ENCODE measurements at regions not wholly inside any gene's neighbourhood (a gene's known extent, or its start where the extent isn't known, plus 50 kb on each side); places are given as distances from the start of the nearest gene placed in this dataset.
"Not testable (repeated sequence)": the region's sequence is repeated elsewhere in the genome, so short reads cannot be mapped to it uniquely, and the experiment has no call there.

DNA sequence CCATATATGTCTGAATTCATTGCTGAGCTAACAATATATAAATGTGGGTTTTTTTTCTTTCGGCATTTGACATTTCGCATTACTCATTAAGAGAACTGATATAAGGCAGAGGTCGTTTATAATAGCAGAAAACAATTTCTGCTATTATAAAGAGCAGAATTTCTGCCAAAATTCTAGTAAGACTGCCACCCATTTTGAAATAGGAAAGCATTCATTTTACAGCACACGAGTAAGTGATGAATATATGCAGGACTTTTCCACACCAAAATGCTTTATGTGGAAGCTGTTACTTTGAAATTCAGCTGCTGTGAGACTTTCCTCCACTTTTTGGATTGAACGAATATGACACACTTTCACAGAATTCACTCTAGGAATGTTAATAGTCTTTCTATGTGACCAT is 610.9 kb upstream of the MAN1A1 start:
- no peak for ATAC-seq
- DNase-seq: no peak
- intact Hi-C loops (cut with micrococcal nuclease): no loop called here

DNA sequence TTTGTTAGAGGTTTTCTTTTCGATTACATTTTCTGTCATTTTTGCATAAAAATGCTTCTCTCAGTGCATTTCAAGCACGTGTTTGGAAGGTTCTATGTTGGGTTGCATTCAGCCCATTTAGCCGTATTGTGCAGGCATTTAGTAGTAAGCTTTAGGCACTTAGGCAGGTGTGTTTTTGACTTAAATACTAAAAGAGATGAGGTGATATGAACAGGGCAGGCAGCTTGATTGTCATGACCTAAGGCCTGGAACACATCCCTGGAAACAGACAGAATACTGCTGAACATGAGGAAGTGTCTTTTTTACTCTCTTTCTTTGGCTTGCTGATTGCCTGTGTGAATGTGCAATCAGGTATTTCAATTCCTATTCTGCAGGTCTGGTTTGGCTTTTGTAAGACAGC is 610.5 kb upstream of the MAN1A1 start:
- ATAC-seq: no peak
- intact Hi-C loops (cut with micrococcal nuclease): no loop called here
- no peak for DNase-seq

DNA sequence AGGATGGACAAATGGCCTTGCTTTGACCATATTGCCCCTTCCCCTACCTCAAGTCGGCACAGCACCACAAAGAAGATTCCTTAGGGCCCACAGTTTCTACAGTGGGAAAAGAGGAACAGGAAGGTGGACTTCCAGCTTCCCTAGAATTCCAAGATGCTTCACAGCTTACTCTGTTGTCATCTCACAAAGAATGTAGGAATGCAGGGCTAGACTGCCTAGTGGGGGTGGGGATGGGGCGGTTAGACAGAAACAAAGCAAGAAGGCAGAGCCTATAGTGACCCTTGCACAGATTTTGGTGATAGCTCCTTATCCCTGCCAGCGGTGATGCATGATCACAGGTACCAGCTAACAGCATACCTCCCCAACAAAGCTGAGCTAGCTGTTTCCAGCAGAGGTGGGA is 607.6 kb upstream of the MAN1A1 start:
- ATAC-seq: no peak
- intact Hi-C loops (cut with micrococcal nuclease): no loop called here
- DNase-seq: no peak

DNA sequence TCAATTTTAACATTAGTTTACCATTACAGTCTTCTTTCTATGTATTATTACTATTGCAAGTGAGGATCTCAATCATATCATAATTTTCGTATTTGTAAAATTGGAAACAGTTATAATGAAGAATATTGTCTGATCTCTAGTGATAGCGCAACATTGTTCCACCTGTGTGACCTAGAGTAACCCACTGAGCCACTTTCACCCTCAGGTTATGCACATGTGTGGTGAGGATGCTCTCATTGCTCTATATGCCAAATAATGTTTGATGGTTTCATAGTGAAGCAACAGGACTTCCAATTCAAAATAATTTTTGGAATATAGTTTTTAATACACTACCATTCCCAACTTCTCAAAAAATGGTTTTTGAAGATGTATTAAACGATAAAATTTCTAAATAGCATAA is 603.1 kb upstream of the MAN1A1 start:
- intact Hi-C loops (cut with micrococcal nuclease): no loop called here
- no peak for ATAC-seq
- DNase-seq: no peak

DNA sequence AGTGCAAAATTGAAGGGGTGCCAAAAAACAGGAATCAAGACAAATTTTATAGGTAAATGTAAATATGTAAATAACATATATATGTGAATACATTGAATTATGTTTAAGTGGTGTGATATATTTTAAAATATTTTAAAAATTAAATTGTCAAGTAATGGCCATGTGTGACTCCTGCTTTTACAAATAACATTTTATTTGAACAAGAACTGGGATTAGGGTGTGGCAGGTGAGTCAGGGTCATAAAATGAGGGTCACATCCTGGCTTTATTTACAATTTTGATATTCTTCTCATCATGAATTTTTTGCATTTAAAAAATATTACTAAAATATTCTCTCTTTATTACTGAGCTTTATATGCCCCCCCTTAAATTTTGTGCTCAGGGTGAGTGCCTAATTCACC is 601.1 kb upstream of the MAN1A1 start:
- intact Hi-C loops (cut with micrococcal nuclease): no loop called here
- no peak for DNase-seq
- no peak for ATAC-seq

DNA sequence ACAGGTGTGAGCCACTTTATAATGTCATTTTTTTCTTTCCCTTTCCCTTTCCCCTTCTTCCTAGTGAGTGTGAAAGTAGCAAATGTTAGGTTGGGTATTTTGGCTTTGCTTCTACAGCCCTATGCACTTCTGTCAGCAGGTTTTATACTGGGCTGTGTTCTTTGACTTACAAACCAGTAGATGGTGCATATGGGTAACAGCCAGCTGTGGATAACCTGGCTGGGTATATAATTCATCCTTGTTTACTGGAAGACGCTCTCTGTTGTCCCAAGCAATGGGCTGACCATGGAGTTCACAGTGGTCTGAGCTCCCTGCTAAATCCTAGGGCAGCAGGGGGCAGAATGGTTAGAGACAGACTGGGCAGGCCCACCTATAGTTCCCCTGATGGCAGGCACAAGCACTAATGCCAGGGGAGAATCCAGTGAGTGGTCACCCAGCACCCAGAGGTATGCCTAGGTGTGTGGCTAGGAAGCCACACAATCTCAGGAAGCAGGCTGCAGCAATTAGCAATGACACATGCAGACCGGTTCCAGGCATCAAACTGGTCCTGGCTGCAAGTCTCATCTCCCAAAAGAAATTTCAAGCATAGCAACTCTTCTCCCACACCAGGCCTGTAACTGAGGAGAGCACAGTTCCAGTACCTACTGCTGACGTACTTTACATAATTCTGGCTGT is 592.7 kb upstream of the MAN1A1 start:
- intact Hi-C loops (cut with micrococcal nuclease): no loop called here
- DNase-seq (no peak), ATAC-seq (no peak)

DNA sequence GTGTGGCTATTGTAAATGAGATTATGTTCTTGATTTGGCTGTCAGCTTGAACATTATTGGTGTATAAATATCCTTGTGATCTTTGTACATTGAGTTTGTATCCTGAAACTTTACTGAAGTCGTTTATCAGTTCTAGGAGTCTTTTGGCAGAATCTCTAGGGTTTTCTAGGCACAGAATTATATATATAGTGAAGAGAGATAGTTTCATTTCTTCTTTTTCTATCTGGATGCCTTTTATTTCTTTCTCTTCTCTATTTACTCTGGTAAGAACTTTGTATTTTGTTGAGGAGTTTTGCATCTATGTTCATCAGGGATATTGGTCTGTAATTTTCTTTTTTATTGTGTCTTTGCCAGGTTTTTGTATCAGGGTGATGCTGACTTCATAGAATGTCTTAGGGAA is 589.2 kb upstream of the MAN1A1 start:
- DNase-seq (no peak), ATAC-seq (no peak)
- intact Hi-C loops (cut with micrococcal nuclease): no loop called here

DNA sequence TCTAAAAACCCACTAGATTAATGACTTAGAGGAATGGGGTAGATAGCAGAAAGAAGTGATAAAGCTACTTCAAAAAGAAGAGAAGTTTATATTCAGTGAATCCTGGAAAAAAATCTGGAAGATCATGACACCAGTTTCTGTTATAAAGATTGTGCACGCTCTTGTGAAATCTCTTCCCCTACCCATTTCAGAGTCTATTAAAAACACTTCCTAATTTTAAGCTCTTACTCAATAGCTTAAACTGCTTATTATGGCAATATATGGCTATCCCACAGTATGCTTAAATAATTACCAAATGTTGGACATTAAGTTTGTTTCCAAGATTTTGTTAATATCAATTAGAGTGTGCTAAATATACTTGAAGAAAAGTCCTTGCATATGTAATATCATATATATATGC is 585.3 kb upstream of the MAN1A1 start:
- DNase-seq (no peak), ATAC-seq (no peak)
- intact Hi-C loops (cut with micrococcal nuclease): no loop called here

DNA sequence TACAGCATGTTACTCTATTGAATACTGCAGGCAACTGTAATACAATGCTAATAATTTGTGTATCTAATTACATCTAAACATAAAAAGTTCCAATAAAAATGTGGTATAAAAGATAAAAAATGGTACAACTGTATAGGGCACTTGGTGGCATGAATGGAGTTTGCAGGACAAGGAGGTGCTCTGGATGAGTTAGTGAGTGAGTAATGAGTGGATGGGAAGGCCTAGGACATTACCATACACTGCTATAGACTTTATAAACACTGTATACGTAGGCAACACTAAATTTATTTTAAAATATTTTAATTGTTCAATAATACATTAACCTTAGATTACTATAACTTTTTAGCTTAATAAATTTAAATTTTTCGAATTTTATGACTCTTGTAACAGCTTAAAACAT is 579.6 kb upstream of the MAN1A1 start:
- ATAC-seq: no peak
- DNase-seq: no peak
- intact Hi-C loops (cut with micrococcal nuclease): no loop called here

DNA sequence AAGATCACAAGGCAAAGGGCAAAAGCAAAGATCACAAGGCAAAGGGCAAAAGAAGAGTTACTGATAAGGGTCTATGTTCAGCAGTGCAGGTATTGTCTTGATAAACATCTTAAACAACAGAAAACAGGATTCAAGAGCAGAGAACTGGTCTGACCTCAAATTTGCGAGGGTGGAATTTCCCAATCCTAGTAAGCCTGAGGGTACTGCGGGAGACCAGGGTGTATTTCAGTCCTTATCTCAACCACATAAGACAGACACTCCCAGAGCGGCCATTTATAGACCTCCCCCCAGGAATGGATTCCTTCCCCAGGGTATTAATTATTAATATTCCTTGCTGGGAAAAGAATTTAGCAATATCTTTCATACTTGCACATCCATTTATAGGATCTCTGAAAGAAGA is 575.3 kb upstream of the MAN1A1 start:
- ATAC-seq; DNase-seq; intact Hi-C loops (cut with micrococcal nuclease): not testable (repeated sequence)

DNA sequence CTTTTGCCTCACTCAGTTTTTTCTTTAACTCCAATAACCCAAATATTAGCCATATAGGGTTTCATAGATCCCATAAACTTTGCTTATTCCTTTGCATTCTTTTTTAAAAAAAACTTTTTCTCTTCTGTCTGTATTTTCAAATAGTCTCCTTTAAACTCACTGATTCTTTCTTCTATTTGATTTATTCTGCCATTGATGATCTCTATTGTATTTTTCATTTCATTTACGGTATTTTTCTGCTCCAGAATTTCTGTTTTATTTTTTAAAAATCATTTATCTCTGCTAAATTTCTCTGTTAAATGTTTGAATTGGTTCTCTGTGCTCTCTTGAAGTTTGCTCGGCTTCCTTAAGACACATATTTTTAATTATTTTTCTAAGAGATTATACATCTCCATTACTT is 573.3 kb upstream of the MAN1A1 start:
- no peak for ATAC-seq
- DNase-seq: no peak
- intact Hi-C loops (cut with micrococcal nuclease): no loop called here

DNA sequence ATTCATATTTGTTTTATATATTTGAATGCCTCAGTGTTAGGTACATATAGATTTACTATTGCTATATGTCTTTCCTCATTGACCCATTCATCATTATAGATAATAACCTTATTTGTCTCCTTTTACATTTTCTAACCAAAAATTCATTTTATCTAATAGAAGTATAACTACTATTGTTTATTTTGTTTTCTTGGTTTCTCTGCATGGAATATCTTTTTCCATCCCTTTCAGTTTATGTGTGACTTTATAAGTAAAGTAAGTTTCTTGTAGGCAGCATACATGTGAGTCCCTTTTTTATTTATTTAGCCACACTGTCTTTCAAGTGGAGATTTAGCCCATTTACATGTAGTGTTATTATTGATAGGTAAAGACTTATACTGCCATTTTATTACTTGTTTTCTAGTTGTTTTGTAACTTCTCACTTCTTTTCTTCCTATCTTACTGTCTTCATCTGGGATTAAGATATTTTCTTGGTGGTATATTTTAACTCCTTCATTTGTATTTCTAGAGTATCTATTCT is 572.0 kb upstream of the MAN1A1 start:
- intact Hi-C loops (cut with micrococcal nuclease): no loop called here
- ATAC-seq (no peak), DNase-seq (no peak)

DNA sequence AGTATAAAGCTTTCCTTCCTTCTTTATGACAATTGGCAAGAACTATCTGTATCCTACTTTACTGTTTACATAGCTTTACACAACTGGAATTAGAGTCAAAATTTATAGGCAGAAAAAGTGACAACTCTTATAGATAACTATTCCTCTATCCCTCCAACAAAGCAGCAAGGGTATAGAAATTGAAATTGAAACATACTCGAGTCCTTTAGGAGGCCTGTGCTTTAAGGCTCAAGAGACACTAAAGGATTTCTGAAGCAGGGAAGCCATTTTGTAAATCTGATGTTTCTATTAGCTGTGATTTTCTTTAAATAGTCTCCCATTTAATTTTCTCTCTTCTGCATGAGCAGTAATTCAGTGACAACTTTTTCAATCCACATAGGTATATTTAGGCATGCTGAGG is 567.6 kb upstream of the MAN1A1 start:
- intact Hi-C loops (cut with micrococcal nuclease): no loop called here
- ATAC-seq: no peak
- DNase-seq: no peak

DNA sequence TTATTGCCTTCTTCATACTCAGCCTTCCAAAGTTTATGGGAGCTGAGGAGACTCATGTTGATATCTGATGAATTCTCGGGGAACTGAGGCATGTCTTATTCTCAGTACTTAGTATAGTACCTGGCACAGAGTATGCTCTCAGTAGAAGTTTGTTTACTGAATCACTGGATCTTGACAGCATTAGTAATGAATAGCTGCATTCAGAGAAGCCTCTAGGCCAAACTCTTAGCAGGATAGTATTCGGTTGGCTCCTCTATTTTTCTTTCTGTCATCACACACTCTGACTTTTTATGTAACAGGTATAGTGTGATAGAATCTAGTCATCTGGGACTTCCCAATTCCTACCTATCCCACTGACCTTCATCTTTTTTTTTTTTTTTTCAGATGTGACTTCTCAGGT is 566.4 kb upstream of the MAN1A1 start:
- DNase-seq: no peak
- intact Hi-C loops (cut with micrococcal nuclease): no loop called here
- no peak for ATAC-seq

DNA sequence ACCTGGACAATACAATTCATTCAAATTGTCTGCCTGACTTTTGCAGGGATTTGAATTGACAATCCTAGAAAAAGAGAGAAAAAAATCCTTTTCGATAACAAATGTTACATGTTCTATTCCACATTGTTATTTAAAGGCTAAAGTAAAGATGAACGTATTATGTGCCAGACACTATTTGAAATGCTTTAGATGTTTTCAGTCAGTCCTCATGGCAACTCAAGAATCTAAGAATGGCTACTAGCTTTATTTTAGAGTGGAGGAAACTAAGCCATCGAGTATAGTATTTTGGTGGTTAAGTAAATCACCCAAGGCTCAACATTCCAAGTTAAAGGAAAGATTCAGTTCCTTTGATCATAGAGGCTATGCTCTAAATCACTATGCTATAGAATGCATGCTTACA is 558.6 kb upstream of the MAN1A1 start:
- no peak for ATAC-seq
- DNase-seq: no peak
- intact Hi-C loops (cut with micrococcal nuclease): no loop called here

DNA sequence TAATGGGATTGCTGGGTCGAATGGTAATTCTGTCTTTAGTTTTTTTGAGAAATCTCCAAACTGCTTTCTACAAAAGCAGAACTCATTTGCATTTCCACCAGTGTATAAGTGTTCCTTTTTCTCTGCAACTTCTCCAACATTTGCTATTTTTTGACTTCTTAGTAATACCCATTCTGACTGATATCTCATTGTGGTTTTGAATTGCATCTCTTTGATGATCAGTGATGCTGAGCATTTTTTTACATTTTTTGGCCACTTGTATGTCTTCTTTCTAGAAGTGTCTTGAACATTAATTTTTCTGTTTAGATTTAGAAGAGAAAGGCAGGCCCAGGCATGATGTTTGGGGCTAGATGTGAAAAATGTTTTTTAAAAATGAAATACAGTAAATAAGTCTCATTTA is 553.1 kb upstream of the MAN1A1 start:
- ATAC-seq (no peak), DNase-seq (no peak)
- intact Hi-C loops (cut with micrococcal nuclease): no loop called here

DNA sequence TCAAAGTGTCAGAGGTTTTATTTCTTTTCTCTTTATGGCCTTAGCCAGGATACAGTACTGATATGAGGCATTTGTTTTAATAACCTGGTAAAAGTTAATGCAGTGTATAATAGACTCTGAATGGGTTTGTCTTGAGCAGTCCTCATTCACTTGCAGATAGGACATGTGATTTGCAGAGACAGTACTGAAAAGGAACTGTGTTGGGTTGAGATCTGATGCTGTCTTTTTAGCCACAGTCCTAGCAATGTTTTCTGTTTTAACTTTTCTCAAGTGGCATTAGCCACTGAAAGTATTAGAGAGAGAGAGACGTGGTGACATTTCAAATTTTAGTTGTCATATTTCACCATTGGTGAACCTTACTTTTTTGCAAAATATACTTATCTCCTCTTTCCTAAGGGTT is 547.2 kb upstream of the MAN1A1 start:
- DNase-seq (no peak), ATAC-seq (no peak)
- intact Hi-C loops (cut with micrococcal nuclease): no loop called here

DNA sequence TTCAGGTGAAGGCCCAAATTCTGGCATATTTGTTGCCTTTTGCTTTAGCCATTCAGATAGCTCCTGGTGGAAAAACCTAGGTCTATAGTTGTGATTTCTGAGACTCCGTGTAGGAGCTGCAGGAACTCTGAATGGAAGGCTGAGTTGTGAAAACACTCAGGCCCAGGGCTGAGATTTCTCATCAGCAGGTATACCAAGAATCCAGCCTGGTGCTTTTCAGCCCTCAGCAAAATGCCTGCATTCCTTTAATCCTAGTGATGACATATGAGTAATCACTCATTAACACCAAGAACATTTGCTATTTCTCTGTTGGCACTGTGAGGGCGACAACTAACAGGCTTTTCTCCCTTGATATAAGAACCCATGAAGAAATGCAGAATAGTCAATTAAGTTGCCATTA is 546.1 kb upstream of the MAN1A1 start:
- DNase-seq (no peak), ATAC-seq (no peak)
- intact Hi-C loops (cut with micrococcal nuclease): no loop called here

DNA sequence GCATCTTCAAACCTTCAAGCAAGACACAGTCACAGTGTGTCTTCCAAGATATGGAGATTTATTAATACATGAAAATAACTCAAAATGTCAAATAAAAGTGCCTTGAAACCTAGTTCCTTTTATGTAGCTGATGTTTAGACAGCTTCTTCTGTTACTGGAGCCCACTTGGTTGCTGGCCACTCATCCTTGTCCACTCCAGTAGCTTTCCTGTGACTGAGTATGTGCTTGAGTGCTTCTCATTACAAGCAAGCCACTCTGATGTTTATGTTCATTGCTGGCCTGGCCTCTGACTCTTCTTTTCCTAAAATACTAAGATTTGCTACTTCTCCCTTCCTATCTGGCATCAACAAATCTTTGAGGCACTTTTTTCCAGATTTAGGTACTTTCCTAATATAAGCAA is 545.2 kb upstream of the MAN1A1 start:
- no peak for ATAC-seq
- intact Hi-C loops (cut with micrococcal nuclease): no loop called here
- DNase-seq: no peak

DNA sequence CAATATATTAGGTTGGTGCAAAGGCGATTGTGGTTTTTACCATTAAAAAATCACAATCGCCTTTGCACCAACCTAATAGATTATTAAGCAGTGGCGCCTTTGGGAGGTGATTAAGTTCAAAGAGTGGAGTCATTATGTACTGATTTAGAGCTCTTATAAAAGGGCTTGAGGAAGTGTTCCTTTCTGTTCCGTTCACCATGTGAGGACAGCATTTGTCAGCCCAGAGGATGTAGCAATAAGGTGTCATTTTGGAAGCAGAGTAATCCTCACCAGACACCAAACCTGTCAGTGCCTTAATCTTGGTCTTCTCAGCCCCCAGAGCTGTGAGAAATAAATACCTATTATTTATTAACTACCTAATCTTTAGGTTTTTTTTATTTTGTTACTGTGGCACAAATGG is 542.1 kb upstream of the MAN1A1 start:
- ATAC-seq (no peak), DNase-seq (no peak)
- intact Hi-C loops (cut with micrococcal nuclease): no loop called here

DNA sequence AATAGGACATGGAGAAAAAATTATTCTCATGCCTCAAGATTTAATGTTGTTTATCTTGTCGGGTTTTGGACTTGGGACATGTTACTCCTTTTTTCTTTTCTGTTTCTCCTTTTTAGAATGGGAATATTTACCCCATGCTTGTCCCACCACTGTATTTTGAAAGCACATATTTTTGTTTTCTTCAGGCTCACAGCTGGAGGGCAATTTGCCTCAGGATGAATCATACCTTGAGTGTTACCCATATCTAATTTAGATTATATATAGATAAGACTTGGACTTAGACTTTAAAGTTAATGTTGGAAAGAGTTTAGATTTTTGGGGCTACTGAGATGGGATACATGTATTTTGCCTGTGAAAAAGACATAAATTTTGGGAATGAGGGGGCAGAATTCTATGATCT is 541.6 kb upstream of the MAN1A1 start:
- intact Hi-C loops (cut with micrococcal nuclease): no loop called here
- no peak for DNase-seq
- ATAC-seq: no peak

DNA sequence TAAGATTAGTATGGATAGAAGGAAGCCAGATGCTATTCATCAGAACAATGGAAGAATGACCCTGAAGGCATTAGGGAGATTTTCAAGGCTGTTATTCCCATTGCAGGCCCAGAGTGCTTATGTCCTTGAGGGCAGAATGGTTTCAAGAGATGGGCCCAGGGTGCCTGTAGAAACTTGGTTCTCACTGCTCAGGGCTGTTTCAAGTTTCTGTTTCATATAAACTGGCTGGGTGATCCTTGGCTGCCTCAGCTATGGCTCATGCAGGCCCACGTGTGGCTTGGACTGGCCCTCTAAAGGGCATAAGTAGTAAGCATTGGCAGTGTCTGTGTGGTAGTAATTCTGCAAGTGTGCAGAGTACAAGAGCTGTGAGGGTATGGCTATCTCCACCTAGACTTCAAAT is 540.9 kb upstream of the MAN1A1 start:
- intact Hi-C loops (cut with micrococcal nuclease): no loop called here
- no peak for ATAC-seq

More for the DNA sequence above, 540.9 kb upstream of the MAN1A1 start:
- DNase-seq: no peak
